ENCODE measurements at regions not wholly inside any gene's neighbourhood (a gene's known extent, or its start where the extent isn't known, plus 50 kb on each side); places are given as distances from the start of the nearest gene placed in this dataset.
"Not testable (repeated sequence)": the region's sequence is repeated elsewhere in the genome, so short reads cannot be mapped to it uniquely, and the experiment has no call there.

DNA sequence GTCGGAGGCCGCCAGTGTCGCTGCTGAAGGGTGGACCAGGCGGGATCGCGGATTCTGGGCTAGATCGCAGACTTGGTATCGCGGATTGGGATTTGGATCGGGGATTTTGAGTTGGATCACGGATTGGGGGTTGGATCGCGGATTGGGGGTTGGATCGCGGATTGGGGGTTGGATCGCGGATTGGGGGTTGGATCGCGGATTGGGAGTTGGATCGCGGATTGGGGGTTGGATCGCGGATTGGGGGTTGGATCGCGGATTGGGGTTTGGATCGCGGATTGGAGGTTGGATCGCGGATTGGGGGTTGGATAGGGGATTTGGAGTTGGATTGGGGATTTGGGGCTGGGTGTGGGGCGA is 93.1 kb upstream of the THOC3 start:
- TF ChIP-seq POLR2AphosphoS5 (IDR thresholded peaks at IDR 0.05) = not testable (repeated sequence)
- TF ChIP-seq, protein P1, sequence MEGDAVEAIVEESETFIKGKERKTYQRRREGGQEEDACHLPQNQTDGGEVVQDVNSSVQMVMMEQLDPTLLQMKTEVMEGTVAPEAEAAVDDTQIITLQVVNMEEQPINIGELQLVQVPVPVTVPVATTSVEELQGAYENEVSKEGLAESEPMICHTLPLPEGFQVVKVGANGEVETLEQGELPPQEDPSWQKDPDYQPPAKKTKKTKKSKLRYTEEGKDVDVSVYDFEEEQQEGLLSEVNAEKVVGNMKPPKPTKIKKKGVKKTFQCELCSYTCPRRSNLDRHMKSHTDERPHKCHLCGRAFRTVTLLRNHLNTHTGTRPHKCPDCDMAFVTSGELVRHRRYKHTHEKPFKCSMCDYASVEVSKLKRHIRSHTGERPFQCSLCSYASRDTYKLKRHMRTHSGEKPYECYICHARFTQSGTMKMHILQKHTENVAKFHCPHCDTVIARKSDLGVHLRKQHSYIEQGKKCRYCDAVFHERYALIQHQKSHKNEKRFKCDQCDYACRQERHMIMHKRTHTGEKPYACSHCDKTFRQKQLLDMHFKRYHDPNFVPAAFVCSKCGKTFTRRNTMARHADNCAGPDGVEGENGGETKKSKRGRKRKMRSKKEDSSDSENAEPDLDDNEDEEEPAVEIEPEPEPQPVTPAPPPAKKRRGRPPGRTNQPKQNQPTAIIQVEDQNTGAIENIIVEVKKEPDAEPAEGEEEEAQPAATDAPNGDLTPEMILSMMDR (IDR thresholded peaks at IDR 0.05) = not testable (repeated sequence)

All from gastroesophageal sphincter (tissue), 3 donors.